T-cell (primary cell): ENCODE measurements at regions not wholly inside any gene's neighbourhood (a gene's known extent, or its start where the extent isn't known, plus 50 kb on each side); places are given as distances from the start of the nearest gene placed in this dataset.
"Not testable (repeated sequence)": the region's sequence is repeated elsewhere in the genome, so short reads cannot be mapped to it uniquely, and the experiment has no call there.

Source experiments
- ATAC-seq, 4 experiments: fragments of 200-7000 bp in 3 of 4; fragments of 150-1000 bp in 1 of 4; cut with Tn5 transposase; replicated peaks in 1 of 4; 1 replicate in 3 of 4; 2 replicates in 1 of 4; pipeline ENCODE4 v1.10.0; 2021; ENCODE audit warnings: moderate library complexity in 3 of 4, mild to moderate bottlenecking in 2 of 4, moderate number of reproducible peaks in 1 of 4
- CTCF ChIA-PET, 2 donors: fragments of 300-600 bp; sonication (Branson Sonifier 250); formaldehyde crosslinking; loops; one replicate each; lab custom pipeline; 2022; ENCODE audit warnings: antibody characterized with exemption in 2 of 2; lab: Charles Lee
- POLR2A ChIA-PET, 2 donors: fragments of 300-600 bp; sonication (Branson Sonifier 250); formaldehyde crosslinking; loops; one replicate each; lab custom pipeline; 2022; ENCODE audit warnings: antibody characterized with exemption in 2 of 2; lab: Charles Lee
- DNase-seq, 35 experiments: peaks; one replicate each; pipeline versions ENCODE4 v3.0.0 to v3.0.0-alpha.2; 2013 to 2023
- H3K27ac ChIP-seq: one replicate; pipeline ENCODE4 v1.5.1; 2013; ENCODE audit warnings: low read length
- H3K27me3 ChIP-seq, 2 experiments: replicated peaks in 1 of 2; 1 replicate in 1 of 2; 2 replicates in 1 of 2; pipeline versions ENCODE4 v1.6.1 to v1.7.0; 2013; ENCODE audit warnings: low read length in 1 of 2, mixed read lengths in 1 of 2; ENCODE audit not compliant: control insufficient read depth in 2 of 2, insufficient read depth in 2 of 2; ENCODE audit errors: extremely low read depth in 1 of 2
- H3K36me3 ChIP-seq, 2 donors: 1 replicate in 1 of 2; 2 replicates in 1 of 2; pipeline versions ENCODE4 v1.6.1 to v1.7.0; 2013; ENCODE audit warnings: low read length in 1 of 2; ENCODE audit not compliant: control insufficient read depth in 2 of 2, insufficient read depth in 1 of 2; ENCODE audit errors: extremely low read depth in 1 of 2
- H3K4me1 ChIP-seq, 2 experiments: 1 replicate in 1 of 2; 2 replicates in 1 of 2; pipeline versions ENCODE4 v1.6.1 to v1.7.0; 2013; ENCODE audit warnings: low read length in 2 of 2, mixed read lengths in 1 of 2; ENCODE audit not compliant: insufficient read depth in 2 of 2, control insufficient read depth in 1 of 2; ENCODE audit errors: extremely low read depth in 1 of 2
- H3K4me3 ChIP-seq, 2 donors: 1 replicate in 1 of 2; 2 replicates in 1 of 2; pipeline versions ENCODE4 v1.5.1 to v1.7.0; 2013; ENCODE audit warnings: mild to moderate bottlenecking in 2 of 2, low read length in 1 of 2, moderate library complexity in 1 of 2; ENCODE audit not compliant: control insufficient read depth in 1 of 2; ENCODE audit errors: extremely low read depth in 1 of 2
- H3K9me3 ChIP-seq: 2 replicates; pipeline ENCODE4 v1.7.0; 2013
- H3K27ac Mint-ChIP-seq, 2 donors: one replicate each; pipeline ENCODE4 v1.8.0; 2020 to 2021; ENCODE audit warnings: mild to moderate bottlenecking in 2 of 2, mixed read lengths in 2 of 2
- H3K27me3 Mint-ChIP-seq, 2 donors: one replicate each; pipeline ENCODE4 v1.8.0; 2021 to 2022; ENCODE audit warnings: mixed read lengths in 2 of 2
- H3K36me3 Mint-ChIP-seq: one replicate; pipeline ENCODE4 v1.8.0; 2021; ENCODE audit warnings: mixed read lengths
- H3K4me1 Mint-ChIP-seq, 3 donors: one replicate each; pipeline ENCODE4 v1.8.0; 2020 to 2022; ENCODE audit warnings: mixed read lengths in 3 of 3, mild to moderate bottlenecking in 1 of 3
- H3K4me3 Mint-ChIP-seq, 3 donors: one replicate each; pipeline ENCODE4 v1.8.0; 2020 to 2022; ENCODE audit warnings: mild to moderate bottlenecking in 3 of 3, mixed read lengths in 3 of 3, moderate library complexity in 3 of 3
- H3K9me3 Mint-ChIP-seq, 3 donors: one replicate each; pipeline ENCODE4 v1.8.0; 2020 to 2022; ENCODE audit warnings: mixed read lengths in 3 of 3
- WGBS: methylation state at CpG from one replicate; pipeline ENCODE4 v1.1.5; 2013; ENCODE audit warnings: missing lambda C conversion rate; ENCODE audit not compliant: insufficient coverage; 5-methylcytosine and 5-hydroxymethylcytosine counted together

GRCh38 chr10:28910956-28911355 lies 233.6 kb downstream of the BAMBI start:
- Mint-ChIP-seq H3K4me3 (no peak overlapping the region), H3K36me3 (no peaks in the 10 kb centered on the region), H3K9me3 (no peaks in the 10 kb centered on the region), H3K27ac (no peak overlapping the region), H3K4me1 (no peaks in the 10 kb centered on the region), H3K27me3 (peaks cover 0 to 3% of the 10 kb centered on the region in 2 donors)
- Histone ChIP-seq H3K4me1 (no peaks in the 10 kb centered on the region), H3K9me3 (no peaks in the 10 kb centered on the region), H3K27me3 (peaks cover 0 to 8% of the 10 kb centered on the region in 2 experiments), H3K27ac (no peak overlapping the region), H3K36me3 (no peaks in the 10 kb centered on the region), H3K4me3 (no peak overlapping the region)
- no peak for ATAC-seq
- no peak for DNase-seq
- CTCF ChIA-PET, result no interaction called here
- POLR2A ChIA-PET, result no interaction called here
- WGBS, result 100% methylated on average over 1 of the region's 3 CpGs

GRCh38 chr10:28911511-28911910 lies 234.2 kb downstream of the BAMBI start:
- H3K4me3 Mint-ChIP-seq, H3K27me3 ChIP-seq, H3K9me3 ChIP-seq, H3K27ac Mint-ChIP-seq, DNase-seq, POLR2A ChIA-PET, H3K36me3 ChIP-seq, H3K4me1 Mint-ChIP-seq, H3K27ac ChIP-seq, CTCF ChIA-PET, H3K4me1 ChIP-seq, H3K9me3 Mint-ChIP-seq, H3K4me3 ChIP-seq, ATAC-seq, H3K36me3 Mint-ChIP-seq, H3K27me3 Mint-ChIP-seq: not testable (repeated sequence)
- no CpG with 5 or more reads among the region's 8 CpGs for WGBS

- ATAC-seq (no peak), DNase-seq (no peak)
- Histone ChIP-seq H3K36me3 (no peaks in the 10 kb centered on the region), H3K4me1 (no peaks in the 10 kb centered on the region), H3K27ac (no peak overlapping the region), H3K4me3 (no peak overlapping the region), H3K9me3 (no peaks in the 10 kb centered on the region), H3K27me3 (peaks cover 0 to 8% of the 10 kb centered on the region in 2 experiments)
- Mint-ChIP-seq H3K27me3 (peaks cover 0 to 3% of the 10 kb centered on the region in 2 donors), H3K4me3 (peak overlapping the region in 1 of 3 donors; percentile 2), H3K27ac (no peak overlapping the region), H3K36me3 (no peaks in the 10 kb centered on the region), H3K4me1 (no peaks in the 10 kb centered on the region), H3K9me3 (peaks cover 0 to under 1% (median 0%) of the 10 kb centered on the region in 3 donors)
- ChIA-PET POLR2A (no interaction called here), CTCF (no interaction called here)
- WGBS, result 88% methylated on average over 6 of the region's 9 CpGs
Measured at GRCh38 chr10:28912017-28912783, 234.9 kb downstream of the BAMBI start.

- Mint-ChIP-seq H3K27me3 (peaks cover 0 to 3% of the 10 kb centered on the region in 2 donors), H3K9me3 (peaks cover 0 to 3% (median 0%) of the 10 kb centered on the region in 3 donors), H3K4me1 (no peaks in the 10 kb centered on the region), H3K4me3 (no peak overlapping the region), H3K36me3 (no peaks in the 10 kb centered on the region), H3K27ac (no peak overlapping the region)
- 80% methylated on average over 2 of the region's 12 CpGs for WGBS
- Histone ChIP-seq H3K27ac (no peak overlapping the region), H3K4me3 (no peak overlapping the region), H3K27me3 (peaks cover 0 to 6% of the 10 kb centered on the region in 2 experiments), H3K4me1 (no peaks in the 10 kb centered on the region), H3K9me3 (no peaks in the 10 kb centered on the region), H3K36me3 (no peaks in the 10 kb centered on the region)
- ChIA-PET POLR2A (no interaction called here), CTCF (no interaction called here)
- ATAC-seq, result no peak
- no peak for DNase-seq
Measured at GRCh38 chr10:28913436-28914237, 236.3 kb downstream of the BAMBI start.

- Mint-ChIP-seq H3K27me3 (peaks cover 3 to 5% of the 10 kb centered on the region in 2 donors), H3K4me3 (no peak overlapping the region), H3K27ac (no peak overlapping the region), H3K9me3 (peaks cover 0 to 3% (median 0%) of the 10 kb centered on the region in 3 donors), H3K4me1 (no peaks in the 10 kb centered on the region), H3K36me3 (no peaks in the 10 kb centered on the region)
- Histone ChIP-seq H3K9me3 (no peaks in the 10 kb centered on the region), H3K27ac (no peak overlapping the region), H3K4me1 (no peaks in the 10 kb centered on the region), H3K4me3 (no peak overlapping the region), H3K27me3 (peaks cover 0 to 6% of the 10 kb centered on the region in 2 experiments), H3K36me3 (no peaks in the 10 kb centered on the region)
- POLR2A ChIA-PET, result no interaction called here
- CTCF ChIA-PET, result no interaction called here
- WGBS, result 86% methylated on average over 2 of the region's 3 CpGs
- DNase-seq, result no peak
- ATAC-seq, result no peak
Measured at GRCh38 chr10:28914701-28915100, 237.4 kb downstream of the BAMBI start.

GRCh38 chr10:28915989-28916588 lies 238.8 kb downstream of the BAMBI start:
- CTCF ChIA-PET, result no interaction called here

More at GRCh38 chr10:28915989-28916588, 238.8 kb downstream of the BAMBI start:
- no peak overlapping the region for H3K4me3 ChIP-seq
- no peaks in the 10 kb centered on the region for H3K36me3 Mint-ChIP-seq
- DNase-seq (no peak), ATAC-seq (no peak)
- H3K9me3 Mint-ChIP-seq, result peaks cover 0 to 3% (median 0%) of the 10 kb centered on the region in 3 donors
- peaks cover 3 to 5% of the 10 kb centered on the region in 2 donors for H3K27me3 Mint-ChIP-seq
- H3K4me1 ChIP-seq, result no peaks in the 10 kb centered on the region
- no peaks in the 10 kb centered on the region for H3K4me1 Mint-ChIP-seq
- no peaks in the 10 kb centered on the region for H3K9me3 ChIP-seq
- H3K27me3 ChIP-seq, result peaks cover 0 to 9% of the 10 kb centered on the region in 2 experiments
- H3K36me3 ChIP-seq, result no peaks in the 10 kb centered on the region
- POLR2A ChIA-PET, result interaction anchor here in 1 of 2 donors (0.5 kb wide), 1 partner anchor 415 kb away, joined by 4 read pairs; no protein-coding TSS in a partner anchor
- H3K27ac ChIP-seq, result no peak overlapping the region
- WGBS, result 83% methylated on average over 5 of the region's 9 CpGs
- no peak overlapping the region for H3K4me3 Mint-ChIP-seq
- no peak overlapping the region for H3K27ac Mint-ChIP-seq
